Panc1 (cell line): ENCODE measurements at regions not wholly inside any gene's neighbourhood (a gene's known extent, or its start where the extent isn't known, plus 50 kb on each side); places are given as distances from the start of the nearest gene placed in this dataset.

Experiments
- ATAC-seq: fragments of 200-7000 bp; cut with Tn5 transposase; 2 replicates; pipeline ENCODE4 v1.9.1; 2020; ENCODE audit warnings: mild to moderate bottlenecking, moderate library complexity
- BruUV-seq: library from RNA; stranded (reverse); fragments of 400-500 nt; replicated peaks from 2 replicates; lab custom pipeline; 2021; lab: Mats Ljungman, UMichigan
- CTCF ChIA-PET: fragments of 300-600 bp; sonication (Branson Sonifier 250); formaldehyde crosslinking; loops from one replicate; lab custom pipeline; 2022; ENCODE audit warnings: antibody characterized with exemption; lab: Charles Lee
- POLR2A ChIA-PET: fragments of 300-600 bp; sonication (Branson Sonifier 250); formaldehyde crosslinking; loops from one replicate; lab custom pipeline; 2022; ENCODE audit warnings: antibody characterized with exemption; lab: Charles Lee
- DNase-seq: peaks from one replicate; pipeline ENCODE4 v3.0.0-alpha.2; 2010; ENCODE audit warnings: low read depth, low spot score
- H3K27ac ChIP-seq: 2 replicates; pipeline ENCODE4 v1.5.1; 2011; ENCODE audit warnings: mild to moderate bottlenecking, low read length, inconsistent platforms
- H3K27me3 ChIP-seq: fragments of 200-500 bp; sonication (Bioruptor generic); 2 replicates; pipeline ENCODE4 v1.6.0; 2014; ENCODE audit warnings: low read length, inconsistent platforms; ENCODE audit not compliant: control insufficient read depth, insufficient read depth
- H3K36me3 ChIP-seq: fragments of 200-500 bp; sonication (Bioruptor generic); 2 replicates; pipeline ENCODE4 v1.5.1; 2014; ENCODE audit warnings: inconsistent platforms, mild to moderate bottlenecking, low read length, moderate library complexity; ENCODE audit not compliant: control insufficient read depth, insufficient read depth
- H3K4me1 ChIP-seq: 2 replicates; pipeline ENCODE4 v1.5.1; 2011; ENCODE audit warnings: inconsistent platforms, mild to moderate bottlenecking, low read length, moderate library complexity; ENCODE audit not compliant: control insufficient read depth, insufficient read depth
- H3K4me3 ChIP-seq, 2 experiments: 2 replicates each; pipeline ENCODE4 v1.5.1; 2011 to 2012; ENCODE audit warnings: low read depth in 2 of 2, low read length in 2 of 2, mild to moderate bottlenecking in 2 of 2, inconsistent platforms in 1 of 2, moderate library complexity in 1 of 2
- H3K9me3 ChIP-seq: fragments of 200-500 bp; sonication (Bioruptor generic); 2 replicates; pipeline ENCODE4 v1.5.1; 2014; ENCODE audit warnings: low read depth, mild to moderate bottlenecking, inconsistent platforms, low read length, moderate library complexity; ENCODE audit not compliant: control insufficient read depth, insufficient read depth
- POLR2AphosphoS5 ChIP-seq: IDR thresholded peaks from 2 replicates; pipeline ENCODE4 v1.6.1; 2012; ENCODE audit warnings: mild to moderate bottlenecking, low read depth, low read length, moderate library complexity
- SIN3A ChIP-seq: IDR thresholded peaks from 2 replicates; pipeline ENCODE4 v1.6.1; 2012; ENCODE audit warnings: low read depth, mild to moderate bottlenecking, low read length, moderate library complexity, borderline replicate concordance; ENCODE audit not compliant: insufficient read depth
- TCF7L2 ChIP-seq: IDR thresholded peaks from 2 replicates; pipeline ENCODE4 v1.6.1; 2011; ENCODE audit warnings: mild to moderate bottlenecking, low read depth, low read length, inconsistent platforms
- in situ Hi-C: cut with HindIII; loops from 2 replicates; pipeline ENCODE4 v1.10.0; 2016; ENCODE audit warnings: low sequenced_read_pairs, low pct_unique_long_range_greater_than_20kb
- intact Hi-C: fragments of 100-400 bp; cut with micrococcal nuclease; formaldehyde crosslinking; loops from one replicate; pipeline ENCODE4 v1.10.0; 2022; ENCODE audit not compliant: unreplicated experiment
- TF ChIP-seq, protein P1 (sequence below), 2 experiments: IDR thresholded peaks; 2 replicates each; pipeline ENCODE4 v1.6.1; 2011 to 2012; ENCODE audit warnings: low read depth in 2 of 2, control low read depth in 1 of 2, low read length in 1 of 2, mild to moderate bottlenecking in 1 of 2, moderate library complexity in 1 of 2; ENCODE audit not compliant: insufficient read depth in 1 of 2
- TF ChIP-seq, protein P2 (sequence below): fragments of 450-650 bp; IDR thresholded peaks from 2 replicates; pipeline ENCODE4 v1.5.1; 2017; ENCODE audit warnings: mild to moderate bottlenecking

DNA sequence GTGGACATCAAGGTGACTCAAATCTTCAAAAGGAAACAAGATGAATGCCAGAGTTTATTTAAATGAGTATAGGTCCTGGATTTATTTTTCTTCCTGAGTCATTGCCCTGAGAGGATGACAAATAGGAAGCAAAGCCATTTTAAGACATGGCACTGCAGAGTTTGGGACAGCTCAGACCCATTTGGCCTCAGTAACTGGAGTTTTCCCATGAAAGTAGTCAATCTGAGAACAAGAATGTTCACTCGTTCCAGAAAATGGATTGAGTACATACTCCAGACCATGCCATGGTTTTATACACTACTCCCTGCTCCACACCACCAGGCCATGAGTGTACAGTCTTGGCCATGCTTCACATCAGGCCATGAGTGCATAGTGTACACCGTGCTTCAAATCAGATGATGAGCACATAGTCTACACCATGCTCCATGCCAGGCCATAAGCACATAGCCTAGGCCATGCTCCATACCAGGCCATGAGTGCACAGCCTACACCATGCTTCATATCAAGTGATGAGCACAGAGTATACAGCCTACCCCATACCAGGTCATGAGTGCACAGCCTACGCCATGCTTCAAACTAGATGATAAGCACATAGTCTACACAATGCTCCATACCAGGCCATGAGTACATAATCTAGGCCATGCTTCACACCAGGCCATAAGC is 202.4 kb downstream of the FBXO15 start:
- Histone ChIP-seq H3K4me1 (no peaks in the 10 kb centered on the region; the same call in none of the 2 replicates), H3K27ac (no peak overlapping the region), H3K27me3 (peaks cover 5% of the 10 kb centered on the region; the same call in 1 of the 2 replicates), H3K9me3 (no peaks in the 10 kb centered on the region), H3K4me3 (no peak overlapping the region), H3K36me3 (no peaks in the 10 kb centered on the region)
- intact Hi-C loops, result no loop called here
- POLR2A ChIA-PET, result no interaction called here
- no TSS peak for BruUV-seq
- CTCF ChIA-PET, result no interaction called here
- ATAC-seq (peak; percentile 36; the same call in 1 of the 2 replicates), DNase-seq (no peak)
- in situ Hi-C loops, result no loop called here
- TF ChIP-seq POLR2AphosphoS5, result no peak
- TF ChIP-seq, protein P1, sequence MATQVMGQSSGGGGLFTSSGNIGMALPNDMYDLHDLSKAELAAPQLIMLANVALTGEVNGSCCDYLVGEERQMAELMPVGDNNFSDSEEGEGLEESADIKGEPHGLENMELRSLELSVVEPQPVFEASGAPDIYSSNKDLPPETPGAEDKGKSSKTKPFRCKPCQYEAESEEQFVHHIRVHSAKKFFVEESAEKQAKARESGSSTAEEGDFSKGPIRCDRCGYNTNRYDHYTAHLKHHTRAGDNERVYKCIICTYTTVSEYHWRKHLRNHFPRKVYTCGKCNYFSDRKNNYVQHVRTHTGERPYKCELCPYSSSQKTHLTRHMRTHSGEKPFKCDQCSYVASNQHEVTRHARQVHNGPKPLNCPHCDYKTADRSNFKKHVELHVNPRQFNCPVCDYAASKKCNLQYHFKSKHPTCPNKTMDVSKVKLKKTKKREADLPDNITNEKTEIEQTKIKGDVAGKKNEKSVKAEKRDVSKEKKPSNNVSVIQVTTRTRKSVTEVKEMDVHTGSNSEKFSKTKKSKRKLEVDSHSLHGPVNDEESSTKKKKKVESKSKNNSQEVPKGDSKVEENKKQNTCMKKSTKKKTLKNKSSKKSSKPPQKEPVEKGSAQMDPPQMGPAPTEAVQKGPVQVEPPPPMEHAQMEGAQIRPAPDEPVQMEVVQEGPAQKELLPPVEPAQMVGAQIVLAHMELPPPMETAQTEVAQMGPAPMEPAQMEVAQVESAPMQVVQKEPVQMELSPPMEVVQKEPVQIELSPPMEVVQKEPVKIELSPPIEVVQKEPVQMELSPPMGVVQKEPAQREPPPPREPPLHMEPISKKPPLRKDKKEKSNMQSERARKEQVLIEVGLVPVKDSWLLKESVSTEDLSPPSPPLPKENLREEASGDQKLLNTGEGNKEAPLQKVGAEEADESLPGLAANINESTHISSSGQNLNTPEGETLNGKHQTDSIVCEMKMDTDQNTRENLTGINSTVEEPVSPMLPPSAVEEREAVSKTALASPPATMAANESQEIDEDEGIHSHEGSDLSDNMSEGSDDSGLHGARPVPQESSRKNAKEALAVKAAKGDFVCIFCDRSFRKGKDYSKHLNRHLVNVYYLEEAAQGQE (IDR thresholded peaks at IDR 0.05; ENCODE audit: insufficient read depth in 1 of 2, low read depth in 2 of 2, low read length in 1 of 2), result no peak
- no peak for TF ChIP-seq SIN3A
- TF ChIP-seq TCF7L2, result no peak
- TF ChIP-seq, protein P2, sequence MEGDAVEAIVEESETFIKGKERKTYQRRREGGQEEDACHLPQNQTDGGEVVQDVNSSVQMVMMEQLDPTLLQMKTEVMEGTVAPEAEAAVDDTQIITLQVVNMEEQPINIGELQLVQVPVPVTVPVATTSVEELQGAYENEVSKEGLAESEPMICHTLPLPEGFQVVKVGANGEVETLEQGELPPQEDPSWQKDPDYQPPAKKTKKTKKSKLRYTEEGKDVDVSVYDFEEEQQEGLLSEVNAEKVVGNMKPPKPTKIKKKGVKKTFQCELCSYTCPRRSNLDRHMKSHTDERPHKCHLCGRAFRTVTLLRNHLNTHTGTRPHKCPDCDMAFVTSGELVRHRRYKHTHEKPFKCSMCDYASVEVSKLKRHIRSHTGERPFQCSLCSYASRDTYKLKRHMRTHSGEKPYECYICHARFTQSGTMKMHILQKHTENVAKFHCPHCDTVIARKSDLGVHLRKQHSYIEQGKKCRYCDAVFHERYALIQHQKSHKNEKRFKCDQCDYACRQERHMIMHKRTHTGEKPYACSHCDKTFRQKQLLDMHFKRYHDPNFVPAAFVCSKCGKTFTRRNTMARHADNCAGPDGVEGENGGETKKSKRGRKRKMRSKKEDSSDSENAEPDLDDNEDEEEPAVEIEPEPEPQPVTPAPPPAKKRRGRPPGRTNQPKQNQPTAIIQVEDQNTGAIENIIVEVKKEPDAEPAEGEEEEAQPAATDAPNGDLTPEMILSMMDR, result no peak

DNA sequence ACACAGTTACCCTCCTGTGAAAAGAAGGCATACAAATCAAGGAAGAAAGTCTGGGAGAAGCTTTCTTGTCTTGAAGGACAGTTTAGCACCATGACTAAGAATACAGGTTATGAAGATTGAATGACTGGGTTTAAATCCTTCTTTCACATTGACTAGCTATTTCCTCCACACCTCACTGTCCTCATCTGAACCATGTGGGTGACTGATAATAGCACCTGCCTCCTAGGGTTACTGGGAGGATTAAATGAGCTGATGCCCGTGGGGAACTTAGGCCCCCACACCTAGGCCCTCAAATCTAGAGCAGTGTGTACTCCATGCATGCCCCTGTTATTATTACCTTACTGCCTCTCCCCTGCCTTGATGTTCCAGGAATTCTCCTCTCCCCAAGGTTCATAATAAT is 202.9 kb downstream of the FBXO15 start:
- no peaks in the 10 kb centered on the region for H3K36me3 ChIP-seq
- no peak for ATAC-seq
- no TSS peak for BruUV-seq
- in situ Hi-C loops (no loop called here), intact Hi-C loops (no loop called here)
- no peak overlapping the region for H3K4me3 ChIP-seq
- no peak for DNase-seq
- H3K4me1 ChIP-seq, result no peaks in the 10 kb centered on the region; the same call in none of the 2 replicates
- ChIA-PET POLR2A (no interaction called here), CTCF (no interaction called here)
- TF ChIP-seq SIN3A (no peak), TCF7L2 (no peak), POLR2AphosphoS5 (no peak)
- TF ChIP-seq, protein P1 (IDR thresholded peaks at IDR 0.05; ENCODE audit: insufficient read depth in 1 of 2, low read depth in 2 of 2, low read length in 1 of 2), result no peak
- TF ChIP-seq, protein P2, result no peak
- no peak overlapping the region for H3K27ac ChIP-seq
- peaks cover 5% of the 10 kb centered on the region; the same call in 1 of the 2 replicates for H3K27me3 ChIP-seq
- no peaks in the 10 kb centered on the region for H3K9me3 ChIP-seq
